GM12864 (cell line): ENCODE measurements at regions not wholly inside any gene's neighbourhood (a gene's known extent, or its start where the extent isn't known, plus 50 kb on each side); places are given as distances from the start of the nearest gene placed in this dataset.

Source experiments
- DNase-seq: peaks from one replicate; pipeline ENCODE4 v3.0.0-alpha.2; 2011; ENCODE audit warnings: low read depth
- H3K4me3 ChIP-seq: 2 replicates; pipeline ENCODE4 v1.5.1; 2011; ENCODE audit warnings: mild to moderate bottlenecking, low read depth, low read length, control low read depth
- CTCF ChIP-seq: IDR thresholded peaks from 2 replicates; pipeline ENCODE4 v1.5.1; 2011; ENCODE audit warnings: low read depth, mild to moderate bottlenecking, moderate library complexity, low read length, control low read depth, inconsistent platforms; ENCODE audit errors: missing control alignments

GRCh38 chr11:70696564-70696963, 298.2 kb downstream of the CTTN start:
- no peak overlapping the region for H3K4me3 ChIP-seq
- TF ChIP-seq CTCF = no peak
- no peak for DNase-seq

- no peak overlapping the region for H3K4me3 ChIP-seq
- no peak for TF ChIP-seq CTCF
- DNase-seq = no peak
Observed at GRCh38 chr11:70697701-70698100, 299.4 kb downstream of the CTTN start.

GRCh38 chr11:70698871-70699270, 300.5 kb downstream of the CTTN start:
- no peak overlapping the region for H3K4me3 ChIP-seq
- no peak for TF ChIP-seq CTCF
- DNase-seq = no peak

- DNase-seq = no peak
- TF ChIP-seq CTCF = no peak
- H3K4me3 ChIP-seq = no peak overlapping the region
Observed at GRCh38 chr11:70699294-70700221, 301.2 kb downstream of the CTTN start.

- TF ChIP-seq CTCF = no peak
- H3K4me3 ChIP-seq = no peak overlapping the region
- no peak for DNase-seq
Observed at GRCh38 chr11:70700453-70700852, 302.1 kb downstream of the CTTN start.

GRCh38 chr11:70700871-70701270, 302.5 kb downstream of the CTTN start:
- DNase-seq = no peak
- H3K4me3 ChIP-seq = no peak overlapping the region
- no peak for TF ChIP-seq CTCF

GRCh38 chr11:70702040-70702648, 303.8 kb downstream of the CTTN start:
- TF ChIP-seq CTCF = no peak
- H3K4me3 ChIP-seq = no peak overlapping the region
- no peak for DNase-seq
